GM12878 (cell line): ENCODE measurements at regions not wholly inside any gene's neighbourhood (a gene's known extent, or its start where the extent isn't known, plus 50 kb on each side); places are given as distances from the start of the nearest gene placed in this dataset.

ENCODE experiments used
- EZH2 ChIP-seq: IDR thresholded peaks from 2 replicates; pipeline ENCODE4 v1.6.1; 2012; ENCODE audit warnings: low read depth, mild to moderate bottlenecking, control low read depth, inconsistent platforms, low read length, borderline replicate concordance; ENCODE audit not compliant: control insufficient read depth
- FOXM1 ChIP-seq: IDR thresholded peaks from 2 replicates; pipeline ENCODE4 v1.6.1; 2012; ENCODE audit warnings: low read depth, mild to moderate bottlenecking, inconsistent platforms, low read length, moderate library complexity
- POLR2A ChIP-seq: IDR thresholded peaks from 2 replicates; pipeline ENCODE4 v1.6.1; 2011; ENCODE audit warnings: low read depth, mild to moderate bottlenecking, low read length
- POU2F2 ChIP-seq: IDR thresholded peaks from 3 replicates; pipeline ENCODE4 v1.6.1; 2011; ENCODE audit warnings: low read depth, mild to moderate bottlenecking, low read length, borderline replicate concordance
- TCF7 ChIP-seq: IDR thresholded peaks from 2 replicates; pipeline ENCODE4 v1.6.1; 2014; ENCODE audit warnings: antibody characterized with exemption, borderline replicate concordance

DNA sequence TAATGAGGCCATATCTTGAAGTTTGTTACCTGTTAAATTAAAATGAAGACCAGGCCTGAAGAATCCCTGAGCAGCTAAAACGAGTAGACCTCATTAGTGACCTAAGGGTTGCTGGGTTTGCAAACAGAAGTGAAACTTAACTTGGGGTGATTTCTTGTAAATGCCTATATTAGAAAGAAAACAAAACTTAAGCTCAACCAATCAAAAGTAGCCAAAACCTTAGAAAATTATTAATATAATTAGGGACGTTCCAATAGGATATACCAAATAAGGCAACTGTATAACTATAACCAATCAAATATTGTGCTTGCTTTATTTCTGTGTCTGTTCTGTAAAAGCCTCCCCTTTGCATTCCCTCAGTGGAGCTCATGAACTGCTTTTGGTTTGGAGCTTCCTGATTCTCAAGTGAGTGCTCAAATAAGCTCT lies 137.9 kb upstream of the VRK2 start:
- TF ChIP-seq POLR2A, result no peak
- TF ChIP-seq EZH2, result no peak
- TF ChIP-seq TCF7, result no peak
- TF ChIP-seq FOXM1, result peak; percentile 82
- TF ChIP-seq POU2F2, result 0 out of 3 replicates have a peak, but pooled peaks have one; percentile 39
